Karpas-422 (cell line): ENCODE measurements at regions not wholly inside any gene's neighbourhood (a gene's known extent, or its start where the extent isn't known, plus 50 kb on each side); places are given as distances from the start of the nearest gene placed in this dataset.

Experiments
- DNase-seq: peaks from one replicate; pipeline ENCODE4 v3.0.0-alpha.2; 2015
- H2AFZ ChIP-seq: fragments of 200-600 bp; sonication (generic); 2 replicates; pipeline ENCODE4 v1.6.1; 2014; ENCODE audit warnings: antibody characterized with exemption, low read length, mixed read lengths
- H3K27ac ChIP-seq: fragments of 200-600 bp; sonication (generic); 2 replicates; pipeline ENCODE4 v1.5.1; 2014; ENCODE audit warnings: mild to moderate bottlenecking, low read length, moderate library complexity
- H3K27me3 ChIP-seq: fragments of 200-600 bp; sonication (generic); 2 replicates; pipeline ENCODE4 v1.6.1; 2014; ENCODE audit warnings: low read length, mixed read lengths
- H3K36me3 ChIP-seq: fragments of 200-600 bp; sonication (generic); 2 replicates; pipeline ENCODE4 v1.6.1; 2014; ENCODE audit warnings: low read length, mixed read lengths; ENCODE audit not compliant: insufficient read depth
- H3K4me1 ChIP-seq: fragments of 200-600 bp; sonication (generic); 2 replicates; pipeline ENCODE4 v1.6.1; 2014; ENCODE audit warnings: mild to moderate bottlenecking, low read length, mixed read lengths
- H3K4me2 ChIP-seq: fragments of 200-600 bp; sonication (generic); 2 replicates; pipeline ENCODE4 v1.6.1; 2014; ENCODE audit warnings: low read length, low read depth, mild to moderate bottlenecking; ENCODE audit not compliant: poor library complexity, severe bottlenecking
- H3K4me3 ChIP-seq: fragments of 200-600 bp; sonication (generic); 2 replicates; pipeline ENCODE4 v1.5.1; 2014; ENCODE audit warnings: mild to moderate bottlenecking, antibody characterized with exemption, low read length, mixed read lengths
- H3K79me2 ChIP-seq: fragments of 200-600 bp; sonication (generic); 2 replicates; pipeline ENCODE4 v1.6.1; 2014; ENCODE audit warnings: mild to moderate bottlenecking, low read length, mixed read lengths
- H3K9ac ChIP-seq: fragments of 200-600 bp; sonication (generic); 2 replicates; pipeline ENCODE4 v1.6.0; 2014; ENCODE audit warnings: low read length
- H3K9me2 ChIP-seq: fragments of 200-600 bp; sonication (generic), shearing (Covaris generic); replicated peaks from 2 replicates; pipeline ENCODE4 v1.6.0; 2014; ENCODE audit warnings: mild to moderate bottlenecking, low read length, moderate library complexity; ENCODE audit not compliant: insufficient read depth
- H3K9me3 ChIP-seq: fragments of 300-700, 200-600 bp; sonication (generic); 2 replicates; pipeline ENCODE4 v1.6.1; 2014; ENCODE audit warnings: low read length, mixed read lengths
- H4K20me1 ChIP-seq: fragments of 200-600 bp; sonication (generic); 2 replicates; pipeline ENCODE4 v1.6.1; 2014; ENCODE audit warnings: mild to moderate bottlenecking, antibody characterized with exemption, low read length, low read depth; ENCODE audit not compliant: insufficient read depth

GRCh38 chr5:57561231-57561842 is 78.7 kb upstream of the ACTBL2 start:
- DNase-seq: no peak
- no peaks in the 10 kb centered on the region for H3K36me3 ChIP-seq
- no peak overlapping the region for H2AFZ ChIP-seq
- no peak overlapping the region for H3K27ac ChIP-seq
- no peaks in the 10 kb centered on the region for H3K4me1 ChIP-seq
- no peaks in the 10 kb centered on the region for H3K9me2 ChIP-seq
- H3K9me3 ChIP-seq: no peaks in the 10 kb centered on the region
- no peak overlapping the region for H3K4me3 ChIP-seq
- no peak overlapping the region for H3K4me2 ChIP-seq
- no peaks in the 10 kb centered on the region for H3K79me2 ChIP-seq
- no peaks in the 10 kb centered on the region for H4K20me1 ChIP-seq
- H3K9ac ChIP-seq: no peak overlapping the region
- H3K27me3 ChIP-seq: no peaks in the 10 kb centered on the region

GRCh38 chr5:57559110-57559635 is 76.6 kb upstream of the ACTBL2 start:
- H4K20me1 ChIP-seq: no peaks in the 10 kb centered on the region
- DNase-seq: no peak
- H3K4me1 ChIP-seq: no peaks in the 10 kb centered on the region
- H3K4me3 ChIP-seq: no peak overlapping the region
- H3K9me3 ChIP-seq: no peaks in the 10 kb centered on the region
- H3K9me2 ChIP-seq: no peaks in the 10 kb centered on the region
- no peaks in the 10 kb centered on the region for H3K36me3 ChIP-seq
- no peaks in the 10 kb centered on the region for H3K79me2 ChIP-seq
- no peak overlapping the region for H3K9ac ChIP-seq
- no peaks in the 10 kb centered on the region for H3K27me3 ChIP-seq
- no peak overlapping the region for H3K4me2 ChIP-seq
- no peak overlapping the region for H2AFZ ChIP-seq
- H3K27ac ChIP-seq: no peak overlapping the region

- Histone ChIP-seq H3K4me2 (no peak overlapping the region), H4K20me1 (no peaks in the 10 kb centered on the region)
- DNase-seq: no peak
These were observed 69.4 kb upstream of the ACTBL2 start for GRCh38 chr5:57552033-57552432.

GRCh38 chr5:57551251-57551650 is 68.6 kb upstream of the ACTBL2 start:
- Histone ChIP-seq H2AFZ (no peak overlapping the region), H3K9me2 (no peaks in the 10 kb centered on the region), H3K27ac (no peak overlapping the region), H3K79me2 (no peaks in the 10 kb centered on the region), H3K9me3 (no peaks in the 10 kb centered on the region), H3K4me2 (no peak overlapping the region), H3K4me3 (no peak overlapping the region), H3K4me1 (no peaks in the 10 kb centered on the region), H4K20me1 (no peaks in the 10 kb centered on the region), H3K9ac (no peak overlapping the region), H3K36me3 (no peaks in the 10 kb centered on the region), H3K27me3 (no peaks in the 10 kb centered on the region)
- DNase-seq: no peak

More at GRCh38 chr5:57552033-57552432, 69.4 kb upstream of the ACTBL2 start:
- Histone ChIP-seq H3K27me3 (no peaks in the 10 kb centered on the region), H3K4me3 (no peak overlapping the region), H3K4me1 (no peaks in the 10 kb centered on the region), H3K9ac (no peak overlapping the region), H3K27ac (no peak overlapping the region), H3K9me3 (no peaks in the 10 kb centered on the region), H3K79me2 (no peaks in the 10 kb centered on the region), H2AFZ (no peak overlapping the region), H3K36me3 (no peaks in the 10 kb centered on the region), H3K9me2 (no peaks in the 10 kb centered on the region)

GRCh38 chr5:57550132-57550531 is 67.5 kb upstream of the ACTBL2 start:
- Histone ChIP-seq H4K20me1 (no peaks in the 10 kb centered on the region), H3K9me3 (no peaks in the 10 kb centered on the region), H3K4me2 (no peak overlapping the region), H2AFZ (no peak overlapping the region), H3K27ac (no peak overlapping the region), H3K9ac (no peak overlapping the region), H3K4me3 (no peak overlapping the region), H3K36me3 (no peaks in the 10 kb centered on the region), H3K79me2 (no peaks in the 10 kb centered on the region), H3K9me2 (no peaks in the 10 kb centered on the region), H3K27me3 (no peaks in the 10 kb centered on the region), H3K4me1 (no peaks in the 10 kb centered on the region)
- DNase-seq: no peak

- no peak overlapping the region for H2AFZ ChIP-seq
- no peaks in the 10 kb centered on the region for H3K4me1 ChIP-seq
- no peak overlapping the region for H3K4me2 ChIP-seq
- no peak for DNase-seq
- no peaks in the 10 kb centered on the region for H3K27me3 ChIP-seq
- H3K9ac ChIP-seq: no peak overlapping the region
- no peaks in the 10 kb centered on the region for H3K36me3 ChIP-seq
- no peaks in the 10 kb centered on the region for H3K9me3 ChIP-seq
- H3K27ac ChIP-seq: no peak overlapping the region
- no peaks in the 10 kb centered on the region for H4K20me1 ChIP-seq
- H3K79me2 ChIP-seq: no peaks in the 10 kb centered on the region
- H3K9me2 ChIP-seq: no peaks in the 10 kb centered on the region
- no peak overlapping the region for H3K4me3 ChIP-seq
These were observed 67.0 kb upstream of the ACTBL2 start for GRCh38 chr5:57549566-57549965.

GRCh38 chr5:57540823-57541222 is 58.2 kb upstream of the ACTBL2 start:
- Histone ChIP-seq H3K27ac (no peak overlapping the region), H4K20me1 (no peaks in the 10 kb centered on the region), H3K4me1 (no peaks in the 10 kb centered on the region), H3K9me2 (no peaks in the 10 kb centered on the region), H3K4me2 (no peak overlapping the region), H3K9ac (no peak overlapping the region), H3K79me2 (no peaks in the 10 kb centered on the region), H3K9me3 (no peaks in the 10 kb centered on the region), H3K4me3 (no peak overlapping the region), H3K36me3 (no peaks in the 10 kb centered on the region), H3K27me3 (no peaks in the 10 kb centered on the region), H2AFZ (no peak overlapping the region)
- no peak for DNase-seq

GRCh38 chr5:57539281-57539701 is 56.7 kb upstream of the ACTBL2 start:
- no peak for DNase-seq
- no peaks in the 10 kb centered on the region for H3K79me2 ChIP-seq
- H3K4me1 ChIP-seq: no peaks in the 10 kb centered on the region
- H3K36me3 ChIP-seq: no peaks in the 10 kb centered on the region
- no peak overlapping the region for H3K27ac ChIP-seq
- H2AFZ ChIP-seq: no peak overlapping the region
- no peaks in the 10 kb centered on the region for H4K20me1 ChIP-seq
- no peak overlapping the region for H3K4me2 ChIP-seq
- no peak overlapping the region for H3K4me3 ChIP-seq
- no peak overlapping the region for H3K9ac ChIP-seq
- no peaks in the 10 kb centered on the region for H3K27me3 ChIP-seq
- no peaks in the 10 kb centered on the region for H3K9me2 ChIP-seq
- no peaks in the 10 kb centered on the region for H3K9me3 ChIP-seq
